Gastroesophageal sphincter (tissue), 3 donors: ENCODE measurements at regions not wholly inside any gene's neighbourhood (a gene's known extent, or its start where the extent isn't known, plus 50 kb on each side); places are given as distances from the start of the nearest gene placed in this dataset.

Source experiments
- EP300 ChIP-seq: sonication (generic); formaldehyde crosslinking; IDR thresholded peaks from one replicate; pipeline ENCODE4 v1.6.1; 2017; ENCODE audit warnings: antibody characterized with exemption, mild to moderate bottlenecking
- POLR2A ChIP-seq, 2 donors: fragments of 450-650 bp; IDR thresholded peaks; one replicate each; pipeline ENCODE4 v1.6.1; 2017; ENCODE audit warnings: antibody characterized with exemption in 2 of 2, mild to moderate bottlenecking in 2 of 2, moderate library complexity in 1 of 2
- POLR2AphosphoS5 ChIP-seq: sonication (generic); formaldehyde crosslinking; IDR thresholded peaks from one replicate; pipeline ENCODE4 v1.6.1; 2017; ENCODE audit warnings: antibody characterized with exemption
- TF ChIP-seq, protein P1 (sequence below), 4 experiments: fragments of 200-600 bp in 2 of 4; fragments of 450-650 bp in 2 of 4; sonication (generic) in 1 of 4; IDR thresholded peaks; one replicate each; pipeline ENCODE4 v1.5.1; 2017 to 2019; ENCODE audit warnings: antibody characterized with exemption in 4 of 4, mild to moderate bottlenecking in 2 of 4, moderate library complexity in 2 of 4

DNA sequence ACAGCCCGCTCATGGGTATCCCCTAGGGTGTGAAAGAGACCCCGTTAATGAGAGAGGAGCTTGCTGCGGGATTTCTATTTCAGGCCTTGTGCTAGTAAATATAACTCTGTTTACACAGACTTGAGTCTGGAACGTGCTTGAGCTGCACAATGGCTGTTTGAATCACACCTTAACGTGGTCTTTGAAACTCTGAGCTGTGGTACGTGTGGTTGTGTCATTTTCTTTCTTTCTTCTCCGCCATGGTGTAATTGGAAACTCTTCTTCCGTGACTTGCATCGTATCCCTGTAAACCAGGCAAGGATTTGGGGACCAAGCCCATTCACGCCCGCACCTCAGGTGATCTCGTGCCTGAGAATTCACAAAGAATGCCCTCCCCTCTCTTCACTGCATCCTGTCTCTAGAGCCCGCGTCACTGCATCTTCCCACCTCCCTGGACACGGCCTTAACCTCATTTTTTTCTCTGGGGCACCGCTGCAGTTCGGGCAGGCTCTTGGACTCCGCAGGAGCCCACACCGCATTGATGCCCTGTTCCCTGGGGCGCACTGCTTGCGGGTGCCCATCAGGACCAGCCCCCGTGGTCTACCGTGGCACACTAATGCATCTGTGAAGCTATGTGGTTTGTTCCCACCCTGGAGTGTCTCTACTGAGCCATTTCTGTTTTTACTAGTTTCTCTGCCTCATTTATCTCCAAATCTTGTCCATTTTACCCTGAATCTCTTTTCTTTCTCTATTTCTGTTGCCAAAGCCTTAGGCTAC is 78.4 kb upstream of the PARP11 start:
- TF ChIP-seq, protein P1, sequence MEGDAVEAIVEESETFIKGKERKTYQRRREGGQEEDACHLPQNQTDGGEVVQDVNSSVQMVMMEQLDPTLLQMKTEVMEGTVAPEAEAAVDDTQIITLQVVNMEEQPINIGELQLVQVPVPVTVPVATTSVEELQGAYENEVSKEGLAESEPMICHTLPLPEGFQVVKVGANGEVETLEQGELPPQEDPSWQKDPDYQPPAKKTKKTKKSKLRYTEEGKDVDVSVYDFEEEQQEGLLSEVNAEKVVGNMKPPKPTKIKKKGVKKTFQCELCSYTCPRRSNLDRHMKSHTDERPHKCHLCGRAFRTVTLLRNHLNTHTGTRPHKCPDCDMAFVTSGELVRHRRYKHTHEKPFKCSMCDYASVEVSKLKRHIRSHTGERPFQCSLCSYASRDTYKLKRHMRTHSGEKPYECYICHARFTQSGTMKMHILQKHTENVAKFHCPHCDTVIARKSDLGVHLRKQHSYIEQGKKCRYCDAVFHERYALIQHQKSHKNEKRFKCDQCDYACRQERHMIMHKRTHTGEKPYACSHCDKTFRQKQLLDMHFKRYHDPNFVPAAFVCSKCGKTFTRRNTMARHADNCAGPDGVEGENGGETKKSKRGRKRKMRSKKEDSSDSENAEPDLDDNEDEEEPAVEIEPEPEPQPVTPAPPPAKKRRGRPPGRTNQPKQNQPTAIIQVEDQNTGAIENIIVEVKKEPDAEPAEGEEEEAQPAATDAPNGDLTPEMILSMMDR (IDR thresholded peaks at IDR 0.05): no peak
- no peak for TF ChIP-seq POLR2A (IDR thresholded peaks at IDR 0.05)
- TF ChIP-seq POLR2AphosphoS5: no peak
- TF ChIP-seq EP300: no peak
